ENCODE measurements at regions not wholly inside any gene's neighbourhood (a gene's known extent, or its start where the extent isn't known, plus 50 kb on each side); places are given as distances from the start of the nearest gene placed in this dataset.
"Not testable (repeated sequence)": the region's sequence is repeated elsewhere in the genome, so short reads cannot be mapped to it uniquely, and the experiment has no call there.

DNA sequence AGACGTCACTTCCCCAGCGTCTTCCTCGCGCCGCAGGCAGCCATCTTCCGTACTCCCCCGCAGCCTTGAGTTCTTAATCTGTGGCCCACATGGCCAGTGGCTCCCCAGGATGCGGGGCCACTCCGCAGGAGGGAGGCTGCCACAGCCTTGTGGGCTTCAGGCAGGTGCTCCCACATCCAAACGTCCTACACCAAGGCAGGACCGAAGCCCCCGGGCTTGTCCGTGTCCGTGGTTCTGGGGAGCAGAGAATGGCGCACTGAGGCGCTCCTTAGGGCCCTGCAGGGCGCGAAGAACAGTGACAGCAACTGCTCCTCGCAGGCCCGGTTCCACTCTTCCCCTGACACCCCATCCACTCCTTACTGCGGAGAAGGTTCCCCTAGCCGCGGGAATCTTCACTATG, 755.8 kb downstream of the PRIM2 start:
- intact Hi-C loops (cut with DNase I): no loop called here

DNA sequence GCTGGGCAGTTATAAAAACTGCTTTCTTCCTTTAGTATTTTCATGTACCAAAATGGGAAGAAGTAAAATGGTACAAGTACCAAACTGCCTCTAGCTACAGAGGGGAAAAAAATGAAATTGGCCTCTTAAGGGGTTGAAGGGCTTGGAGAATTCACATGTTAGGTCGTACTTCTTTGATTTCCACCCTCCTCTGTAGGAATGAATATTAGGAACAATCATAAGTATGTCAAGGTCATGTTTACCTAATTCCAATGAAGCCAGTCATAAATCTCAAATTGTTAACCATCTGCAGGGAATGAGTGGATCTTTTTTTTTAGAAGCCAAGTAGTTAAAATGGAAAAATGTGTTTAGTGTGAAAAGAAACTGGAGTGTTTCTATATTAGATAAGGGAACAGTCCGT, 772.6 kb downstream of the PRIM2 start:
- H3K4me3 ChIP-seq; H3K27ac ChIP-seq; intact Hi-C loops (cut with DNase I); H3K9me3 ChIP-seq; DNase-seq; ATAC-seq; H3K27me3 ChIP-seq (ENCODE audit: low read depth); H3K4me1 ChIP-seq; H3K36me3 ChIP-seq: not testable (repeated sequence)

More for the DNA sequence above, 755.8 kb downstream of the PRIM2 start:
- H3K27me3 ChIP-seq (ENCODE audit: low read depth): no peaks in the 10 kb centered on the region
- DNase-seq: no peak
- no peaks in the 10 kb centered on the region for H3K4me1 ChIP-seq
- no peaks in the 10 kb centered on the region for H3K36me3 ChIP-seq
- no peak overlapping the region for H3K4me3 ChIP-seq
- no peaks in the 10 kb centered on the region for H3K9me3 ChIP-seq
- ATAC-seq: no peak
- TF ChIP-seq, protein P1, sequence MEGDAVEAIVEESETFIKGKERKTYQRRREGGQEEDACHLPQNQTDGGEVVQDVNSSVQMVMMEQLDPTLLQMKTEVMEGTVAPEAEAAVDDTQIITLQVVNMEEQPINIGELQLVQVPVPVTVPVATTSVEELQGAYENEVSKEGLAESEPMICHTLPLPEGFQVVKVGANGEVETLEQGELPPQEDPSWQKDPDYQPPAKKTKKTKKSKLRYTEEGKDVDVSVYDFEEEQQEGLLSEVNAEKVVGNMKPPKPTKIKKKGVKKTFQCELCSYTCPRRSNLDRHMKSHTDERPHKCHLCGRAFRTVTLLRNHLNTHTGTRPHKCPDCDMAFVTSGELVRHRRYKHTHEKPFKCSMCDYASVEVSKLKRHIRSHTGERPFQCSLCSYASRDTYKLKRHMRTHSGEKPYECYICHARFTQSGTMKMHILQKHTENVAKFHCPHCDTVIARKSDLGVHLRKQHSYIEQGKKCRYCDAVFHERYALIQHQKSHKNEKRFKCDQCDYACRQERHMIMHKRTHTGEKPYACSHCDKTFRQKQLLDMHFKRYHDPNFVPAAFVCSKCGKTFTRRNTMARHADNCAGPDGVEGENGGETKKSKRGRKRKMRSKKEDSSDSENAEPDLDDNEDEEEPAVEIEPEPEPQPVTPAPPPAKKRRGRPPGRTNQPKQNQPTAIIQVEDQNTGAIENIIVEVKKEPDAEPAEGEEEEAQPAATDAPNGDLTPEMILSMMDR (IDR thresholded peaks at IDR 0.05): no peak
- H3K27ac ChIP-seq: no peak overlapping the region

DNA sequence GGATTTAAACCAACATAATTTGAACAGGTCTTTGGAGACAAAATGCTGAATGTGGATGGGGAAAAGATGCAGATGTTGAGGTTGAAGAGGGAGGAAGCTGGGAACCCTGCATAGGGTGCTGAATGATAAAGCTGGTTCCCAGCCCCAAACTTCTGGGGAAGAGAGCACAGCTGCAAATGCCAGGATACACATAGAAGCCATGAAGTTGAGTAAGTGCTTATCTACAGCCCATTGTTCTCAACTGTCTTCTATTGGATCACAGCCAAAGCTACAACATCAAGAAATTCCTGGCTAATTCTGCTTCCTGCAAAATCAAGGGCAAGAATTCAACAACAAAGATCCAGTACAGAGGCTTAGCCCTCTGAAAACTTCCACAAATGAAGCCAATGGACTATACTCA, 779.8 kb downstream of the PRIM2 start:
- H3K4me1 ChIP-seq; intact Hi-C loops (cut with DNase I); ATAC-seq: not testable (repeated sequence)

DNA sequence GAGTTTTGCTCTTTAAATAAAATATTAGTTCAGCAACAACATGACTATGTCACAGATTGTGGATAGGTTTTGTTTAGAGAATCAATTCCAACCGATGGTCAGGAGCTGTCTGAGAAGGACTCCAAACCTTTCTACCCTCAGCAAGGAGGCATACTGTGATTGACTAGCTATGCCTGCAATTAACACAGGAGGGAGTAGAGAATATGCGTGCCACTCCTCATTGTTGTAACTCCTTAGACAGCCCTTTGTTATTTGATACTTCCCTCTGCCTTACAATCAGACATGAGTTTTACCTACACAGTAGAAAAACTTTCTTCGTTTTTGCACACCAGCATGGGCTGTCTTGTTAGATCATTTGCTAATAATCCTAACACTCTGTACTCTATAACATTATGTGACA, 796.5 kb downstream of the PRIM2 start:
- H3K36me3 ChIP-seq: no peaks in the 10 kb centered on the region
- H3K27me3 ChIP-seq (ENCODE audit: low read depth): no peaks in the 10 kb centered on the region
- H3K4me1 ChIP-seq: no peaks in the 10 kb centered on the region
- H3K27ac ChIP-seq: no peak overlapping the region
- H3K9me3 ChIP-seq: no peaks in the 10 kb centered on the region
- intact Hi-C loops (cut with DNase I): no loop called here
- ATAC-seq: no peak
- no peak for DNase-seq
- TF ChIP-seq, protein P1 (IDR thresholded peaks at IDR 0.05): no peak
- H3K4me3 ChIP-seq: no peak overlapping the region

More for the DNA sequence above, 779.8 kb downstream of the PRIM2 start:
- DNase-seq; H3K4me3 ChIP-seq; H3K27ac ChIP-seq; H3K9me3 ChIP-seq; H3K27me3 ChIP-seq (ENCODE audit: low read depth); H3K36me3 ChIP-seq: not testable (repeated sequence)

DNA sequence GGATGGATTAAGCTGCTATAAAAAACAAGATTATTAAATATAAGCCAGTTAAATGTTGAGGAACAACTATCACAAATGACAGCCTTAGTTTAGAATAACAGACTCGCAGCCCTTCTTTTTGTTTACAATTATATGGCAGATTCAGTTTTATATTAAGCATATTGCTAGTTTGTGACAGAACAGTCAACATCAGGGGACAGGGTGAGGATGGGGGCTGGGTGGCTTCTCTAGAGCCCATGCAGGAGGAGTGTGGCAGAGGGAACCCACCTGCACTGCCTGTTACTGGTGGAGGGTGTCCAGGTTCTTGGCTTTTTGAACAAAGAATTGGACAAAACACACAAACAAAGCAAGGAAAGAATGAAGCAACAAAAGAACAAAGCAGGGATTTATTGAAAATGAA, 799.7 kb downstream of the PRIM2 start:
- H3K4me1 ChIP-seq; H3K27me3 ChIP-seq (ENCODE audit: low read depth); intact Hi-C loops (cut with DNase I); DNase-seq; H3K9me3 ChIP-seq; H3K36me3 ChIP-seq; ATAC-seq; H3K4me3 ChIP-seq; H3K27ac ChIP-seq: not testable (repeated sequence)

DNA sequence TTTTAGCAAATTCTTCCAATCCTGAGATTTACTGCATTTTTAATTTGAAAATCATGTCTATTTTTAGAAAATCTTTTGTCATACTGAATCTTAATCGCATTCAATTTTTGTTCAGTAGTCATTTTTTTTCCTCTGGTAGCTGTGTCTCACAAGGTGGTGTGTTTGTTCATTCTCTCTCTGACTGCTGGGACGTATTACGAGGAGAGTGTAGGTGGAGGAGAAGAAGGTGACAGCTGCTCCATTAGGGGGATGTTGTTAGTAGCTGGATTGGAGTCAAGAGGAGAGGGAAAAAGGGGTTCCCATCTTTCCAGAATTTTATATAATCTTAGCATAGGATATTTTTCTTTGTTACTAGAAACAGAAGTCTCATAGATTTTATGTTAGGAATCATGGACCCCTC, 804.2 kb downstream of the PRIM2 start:
- H3K4me1 ChIP-seq; DNase-seq; H3K27me3 ChIP-seq (ENCODE audit: low read depth); intact Hi-C loops (cut with DNase I); H3K27ac ChIP-seq; H3K36me3 ChIP-seq; H3K4me3 ChIP-seq; H3K9me3 ChIP-seq; ATAC-seq: not testable (repeated sequence)

DNA sequence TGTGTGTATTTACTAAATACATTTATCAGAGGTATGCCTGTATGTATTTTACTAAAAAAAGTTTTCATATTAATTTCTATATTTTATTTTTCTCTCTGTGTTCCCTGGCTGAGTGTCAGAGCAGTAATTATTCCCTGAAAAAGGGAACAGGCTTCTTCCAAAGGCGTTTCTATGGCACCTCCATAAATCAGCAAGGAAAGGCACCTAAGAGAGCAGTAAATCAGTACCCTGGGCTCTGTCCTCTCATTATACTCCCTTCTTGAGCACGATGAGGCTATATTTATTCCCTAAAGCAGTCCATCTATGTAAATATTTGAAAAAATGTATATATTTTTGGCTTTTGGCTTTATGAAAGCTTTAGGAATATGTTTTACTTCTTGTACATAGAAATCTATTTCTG, 806.3 kb downstream of the PRIM2 start:
- H3K27ac ChIP-seq; H3K4me1 ChIP-seq; intact Hi-C loops (cut with DNase I); H3K4me3 ChIP-seq; DNase-seq; H3K9me3 ChIP-seq; ATAC-seq; H3K36me3 ChIP-seq; H3K27me3 ChIP-seq (ENCODE audit: low read depth): not testable (repeated sequence)

DNA sequence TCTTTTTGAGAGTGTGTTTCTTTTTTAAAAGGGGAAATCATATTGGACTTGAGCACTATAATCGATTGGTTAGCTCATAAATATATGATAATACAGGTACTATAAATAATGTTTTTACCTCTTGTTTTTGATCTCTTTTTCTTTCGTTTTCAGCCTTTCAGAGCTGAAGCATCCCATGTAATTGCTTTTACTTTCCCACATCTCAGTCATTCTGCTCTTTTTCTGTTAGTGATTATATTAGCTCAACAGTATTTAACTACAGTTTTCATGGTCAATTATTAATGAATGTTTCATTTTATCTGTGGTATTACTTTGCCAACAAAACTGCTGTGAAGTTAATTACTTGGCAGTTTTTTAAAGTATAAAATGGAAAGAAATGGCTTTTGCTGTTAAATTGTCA, 811.1 kb downstream of the PRIM2 start:
- H3K4me3 ChIP-seq; DNase-seq; H3K27ac ChIP-seq; H3K4me1 ChIP-seq; ATAC-seq; H3K27me3 ChIP-seq (ENCODE audit: low read depth); H3K36me3 ChIP-seq; H3K9me3 ChIP-seq; intact Hi-C loops (cut with DNase I): not testable (repeated sequence)

DNA sequence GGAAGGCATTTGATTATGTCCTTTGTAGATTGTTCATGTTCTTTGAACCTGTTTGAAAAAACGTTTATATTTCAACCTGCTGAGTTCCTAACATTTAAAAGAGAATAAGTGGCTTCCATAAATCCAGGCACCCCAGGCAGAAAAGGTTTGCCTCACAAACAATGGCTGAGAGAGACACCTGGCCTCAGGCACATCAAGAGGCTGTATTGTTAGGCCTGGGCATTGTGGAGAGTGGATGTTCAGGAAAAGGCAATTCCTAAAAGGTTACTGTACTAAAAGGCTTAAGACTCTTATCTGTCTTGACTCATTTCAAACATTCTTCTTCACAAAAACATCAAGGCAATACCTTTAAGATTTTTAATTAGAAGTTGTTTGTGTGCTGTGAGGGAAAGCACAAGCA, 811.7 kb downstream of the PRIM2 start:
- H3K9me3 ChIP-seq; ATAC-seq; H3K27ac ChIP-seq; H3K27me3 ChIP-seq (ENCODE audit: low read depth); intact Hi-C loops (cut with DNase I); H3K4me3 ChIP-seq; DNase-seq; H3K36me3 ChIP-seq; H3K4me1 ChIP-seq: not testable (repeated sequence)

DNA sequence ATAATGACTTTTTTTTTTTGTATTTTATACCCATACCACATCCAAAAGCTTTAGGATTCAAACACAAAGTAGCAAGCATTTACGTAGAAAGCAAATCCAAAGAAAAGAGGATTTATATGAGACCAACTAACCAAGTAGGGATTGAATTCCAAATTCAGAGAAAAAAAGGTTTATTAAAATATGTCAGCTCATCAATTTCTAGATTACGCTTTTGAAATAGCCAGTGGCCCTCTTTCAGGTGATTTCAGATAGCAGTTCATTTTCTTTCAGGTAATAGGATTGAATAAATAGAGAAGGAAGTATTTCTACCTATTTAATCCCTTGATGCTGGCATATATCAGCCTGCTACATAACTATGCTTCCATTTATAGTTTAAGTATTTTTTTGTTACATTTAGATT, 822.3 kb downstream of the PRIM2 start:
- H3K4me1 ChIP-seq; intact Hi-C loops (cut with DNase I); DNase-seq; H3K9me3 ChIP-seq; H3K27ac ChIP-seq; H3K27me3 ChIP-seq (ENCODE audit: low read depth); ATAC-seq; H3K4me3 ChIP-seq; H3K36me3 ChIP-seq: not testable (repeated sequence)

DNA sequence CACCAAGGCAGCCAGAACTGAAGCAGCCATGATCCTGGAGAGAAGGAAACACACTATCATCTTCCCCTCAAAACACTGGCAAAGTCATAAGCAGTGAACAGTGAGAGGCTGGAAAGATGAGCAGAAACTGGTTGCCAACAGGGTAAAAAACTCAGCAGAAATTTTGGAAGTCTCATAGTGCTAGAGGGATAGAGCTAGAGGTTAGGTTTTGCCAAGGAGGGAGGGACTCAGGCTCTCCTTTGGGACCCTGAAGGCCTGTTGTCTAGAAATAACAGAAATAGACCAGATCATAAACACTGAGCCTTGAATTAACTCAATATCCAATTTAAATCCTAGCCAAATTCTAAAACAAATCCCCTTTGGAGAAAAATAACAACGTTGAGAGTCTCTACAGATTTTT, 853.6 kb downstream of the PRIM2 start:
- H3K36me3 ChIP-seq; DNase-seq; ATAC-seq; H3K27me3 ChIP-seq (ENCODE audit: low read depth); H3K9me3 ChIP-seq; intact Hi-C loops (cut with DNase I); H3K27ac ChIP-seq; H3K4me1 ChIP-seq; H3K4me3 ChIP-seq: not testable (repeated sequence)

DNA sequence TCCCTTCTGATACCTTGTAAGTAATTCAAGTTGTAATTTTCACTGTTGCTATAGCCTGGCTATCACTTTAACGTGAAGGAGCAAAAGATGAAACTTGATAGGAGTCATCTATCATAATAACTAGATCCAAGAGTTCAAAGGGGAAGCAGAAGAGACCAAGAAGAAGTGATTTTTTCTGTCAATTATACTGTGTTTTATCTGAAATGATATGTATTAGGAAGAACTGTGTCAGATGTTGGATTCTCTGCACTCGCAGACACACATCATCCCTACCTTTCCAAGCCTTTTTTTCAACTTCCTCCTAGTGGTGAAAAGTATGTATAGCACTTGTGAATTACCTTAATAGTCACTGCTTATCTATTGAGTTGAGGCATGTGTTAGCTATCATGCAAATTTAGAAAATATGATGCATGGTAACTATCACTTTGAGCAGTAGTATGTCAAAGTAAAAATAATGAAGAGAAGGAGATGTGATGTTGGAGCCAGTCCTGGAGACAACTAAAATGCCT, 864.2 kb downstream of the PRIM2 start:
- H3K27me3 ChIP-seq (ENCODE audit: low read depth); H3K36me3 ChIP-seq; H3K4me3 ChIP-seq; H3K4me1 ChIP-seq; H3K27ac ChIP-seq; DNase-seq; ATAC-seq; H3K9me3 ChIP-seq; intact Hi-C loops (cut with DNase I): not testable (repeated sequence)

DNA sequence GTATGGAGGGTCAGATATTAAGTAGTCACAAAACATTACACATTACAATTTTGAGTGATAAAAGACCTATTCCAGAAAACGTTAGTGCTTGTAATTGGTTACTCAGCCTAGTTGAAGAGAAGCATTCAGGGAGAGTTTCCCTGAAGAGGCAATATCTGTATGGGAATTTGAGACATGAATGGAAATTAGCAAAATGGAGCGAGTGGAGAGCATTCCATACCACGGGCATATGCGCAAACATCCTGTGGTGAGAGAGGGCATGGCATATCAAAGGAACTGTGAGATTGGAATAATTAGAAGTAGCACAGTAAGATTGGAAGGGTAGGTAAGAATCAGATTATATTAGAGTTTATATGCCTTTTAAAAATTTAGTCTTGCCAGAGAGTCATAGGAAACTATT, 867.9 kb downstream of the PRIM2 start:
- intact Hi-C loops (cut with DNase I); ATAC-seq; H3K4me3 ChIP-seq; H3K36me3 ChIP-seq; H3K27ac ChIP-seq; H3K27me3 ChIP-seq (ENCODE audit: low read depth); H3K4me1 ChIP-seq; DNase-seq; H3K9me3 ChIP-seq: not testable (repeated sequence)

All from lower lobe of right lung (tissue), 2 donors.